ENCODE measurements at regions not wholly inside any gene's neighbourhood (a gene's known extent, or its start where the extent isn't known, plus 50 kb on each side); places are given as distances from the start of the nearest gene placed in this dataset.

- Mint-ChIP-seq H3K27me3 (ENCODE audit: low read depth) (peaks cover 2% of the 10 kb centered on the region), H3K4me3 (ENCODE audit: unreplicated experiment) (no peak overlapping the region), H3K27ac (ENCODE audit: unreplicated experiment) (no peak overlapping the region), H3K9me3 (ENCODE audit: low read depth) (no peaks in the 10 kb centered on the region), H3K36me3 (ENCODE audit: low read depth) (no peaks in the 10 kb centered on the region), H3K4me1 (ENCODE audit: low read depth) (peaks cover 5% of the 10 kb centered on the region)
- DNase-seq (ENCODE audit: low spot score) = no peak
- no peak for TF ChIP-seq CTCF (IDR thresholded peaks at IDR 0.05)
These were observed 268.3 kb downstream of the SKIDA1 start for GRCh38 chr10:21257191-21257590.

- Mint-ChIP-seq H3K4me1 (ENCODE audit: low read depth) (no peaks in the 10 kb centered on the region), H3K27me3 (ENCODE audit: low read depth) (peaks cover 16% of the 10 kb centered on the region), H3K27ac (ENCODE audit: unreplicated experiment) (no peak overlapping the region), H3K36me3 (ENCODE audit: low read depth) (no peaks in the 10 kb centered on the region), H3K4me3 (ENCODE audit: unreplicated experiment) (no peak overlapping the region), H3K9me3 (ENCODE audit: low read depth) (peaks cover 6% of the 10 kb centered on the region)
- no peak for TF ChIP-seq CTCF (IDR thresholded peaks at IDR 0.05)
- no peak for DNase-seq (ENCODE audit: low spot score)
These were observed 276.0 kb downstream of the SKIDA1 start for GRCh38 chr10:21249435-21249834.

DNA sequence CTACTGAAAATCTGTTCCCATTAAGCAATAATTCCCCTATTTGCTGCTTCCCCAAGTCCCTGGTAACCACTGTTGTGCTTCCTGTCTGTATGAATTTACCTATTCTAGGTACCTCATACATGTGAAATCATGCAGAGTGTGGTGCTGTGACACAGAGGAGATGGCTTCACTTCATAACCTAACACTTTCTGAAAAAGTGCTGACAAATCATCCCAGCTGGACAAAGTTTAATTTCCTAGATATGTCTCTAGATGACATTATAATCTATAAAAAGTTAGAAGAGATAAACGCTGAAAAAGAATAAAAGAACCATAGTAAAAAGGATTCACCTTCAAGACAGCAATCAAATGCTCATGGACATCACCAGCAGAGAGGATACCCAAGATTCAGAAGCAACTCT, 277.9 kb downstream of the SKIDA1 start:
- H3K27me3 Mint-ChIP-seq (ENCODE audit: low read depth) = peaks cover 14% of the 10 kb centered on the region
- H3K9me3 Mint-ChIP-seq (ENCODE audit: low read depth) = peaks cover 6% of the 10 kb centered on the region
- no peak overlapping the region for H3K4me3 Mint-ChIP-seq (ENCODE audit: unreplicated experiment)
- no peaks in the 10 kb centered on the region for H3K4me1 Mint-ChIP-seq (ENCODE audit: low read depth)
- no peak for DNase-seq (ENCODE audit: low spot score)
- H3K27ac Mint-ChIP-seq (ENCODE audit: unreplicated experiment) = no peak overlapping the region
- no peaks in the 10 kb centered on the region for H3K36me3 Mint-ChIP-seq (ENCODE audit: low read depth)
- TF ChIP-seq CTCF (IDR thresholded peaks at IDR 0.05) = no peak

DNA sequence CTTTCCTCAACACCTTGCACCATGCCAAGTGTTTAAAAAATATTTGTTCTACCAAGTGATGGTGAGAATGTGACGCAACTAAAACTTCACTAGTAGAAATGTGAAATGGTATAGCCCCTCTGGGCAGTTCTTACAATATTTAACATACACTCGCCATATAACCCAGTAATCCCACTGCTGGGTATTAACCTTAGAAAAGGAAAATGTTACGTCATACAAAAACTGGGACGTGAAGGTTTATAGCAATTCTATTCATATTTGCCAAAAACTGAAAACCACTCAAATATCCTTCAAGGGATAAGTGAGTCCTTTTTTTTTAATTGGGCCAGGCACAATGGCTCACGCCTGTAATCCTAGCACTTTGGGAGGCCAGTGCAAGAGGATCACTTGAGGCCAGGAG, 279.3 kb downstream of the SKIDA1 start:
- H3K36me3 Mint-ChIP-seq (ENCODE audit: low read depth) = no peaks in the 10 kb centered on the region
- no peak overlapping the region for H3K27ac Mint-ChIP-seq (ENCODE audit: unreplicated experiment)
- no peak for DNase-seq (ENCODE audit: low spot score)
- no peak overlapping the region for H3K4me3 Mint-ChIP-seq (ENCODE audit: unreplicated experiment)
- peaks cover 11% of the 10 kb centered on the region for H3K27me3 Mint-ChIP-seq (ENCODE audit: low read depth)
- peaks cover 4% of the 10 kb centered on the region for H3K4me1 Mint-ChIP-seq (ENCODE audit: low read depth)
- TF ChIP-seq CTCF (IDR thresholded peaks at IDR 0.05) = no peak
- peaks cover 6% of the 10 kb centered on the region for H3K9me3 Mint-ChIP-seq (ENCODE audit: low read depth)

GRCh38 chr10:21243748-21244257, 281.7 kb downstream of the SKIDA1 start:
- Mint-ChIP-seq H3K27me3 (ENCODE audit: low read depth) (peaks cover 8% of the 10 kb centered on the region), H3K36me3 (ENCODE audit: low read depth) (no peaks in the 10 kb centered on the region), H3K4me3 (ENCODE audit: unreplicated experiment) (no peak overlapping the region), H3K27ac (ENCODE audit: unreplicated experiment) (no peak overlapping the region), H3K9me3 (ENCODE audit: low read depth) (peaks cover 3% of the 10 kb centered on the region), H3K4me1 (ENCODE audit: low read depth) (peaks cover 7% of the 10 kb centered on the region)
- no peak for TF ChIP-seq CTCF (IDR thresholded peaks at IDR 0.05)
- no peak for DNase-seq (ENCODE audit: low spot score)
